Suppressor macrophage (primary cell): ENCODE measurements at regions not wholly inside any gene's neighbourhood (a gene's known extent, or its start where the extent isn't known, plus 50 kb on each side); places are given as distances from the start of the nearest gene placed in this dataset.
"Not testable (repeated sequence)": the region's sequence is repeated elsewhere in the genome, so short reads cannot be mapped to it uniquely, and the experiment has no call there.

Experiments used
- DNase-seq, 4 experiments: peaks; one replicate each; pipeline ENCODE4 v3.0.0-alpha.2; 2020 to 2022

DNA sequence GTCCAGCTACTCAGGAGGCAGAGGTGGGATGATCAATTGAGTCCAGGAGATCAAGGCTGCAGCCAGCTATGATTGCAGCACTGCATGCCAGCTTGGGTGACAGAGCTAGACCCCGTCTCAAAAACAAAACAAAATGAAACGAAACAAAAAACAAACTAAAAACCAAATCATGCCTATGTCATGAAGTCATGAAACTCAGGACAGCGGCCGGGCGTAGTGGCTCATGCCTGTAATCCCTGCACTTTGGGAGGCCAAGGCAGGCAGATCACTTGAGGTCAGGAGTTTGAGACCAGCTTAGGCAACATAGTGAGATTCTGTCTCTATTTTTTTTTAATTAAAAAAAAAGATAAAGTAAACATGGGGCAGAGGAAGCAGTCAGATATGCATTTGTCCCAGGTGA lies 472.6 kb downstream of the GOLGA6L6 start:
- not testable (repeated sequence) for DNase-seq

GRCh38 chr15:20066173-20066572 lies 475.4 kb downstream of the GOLGA6L6 start:
- peak in 1 of 4 experiments; percentile 1 for DNase-seq

- not testable (repeated sequence) for DNase-seq
Observed at GRCh38 chr15:20065508-20065907, 476.1 kb downstream of the GOLGA6L6 start.

DNA sequence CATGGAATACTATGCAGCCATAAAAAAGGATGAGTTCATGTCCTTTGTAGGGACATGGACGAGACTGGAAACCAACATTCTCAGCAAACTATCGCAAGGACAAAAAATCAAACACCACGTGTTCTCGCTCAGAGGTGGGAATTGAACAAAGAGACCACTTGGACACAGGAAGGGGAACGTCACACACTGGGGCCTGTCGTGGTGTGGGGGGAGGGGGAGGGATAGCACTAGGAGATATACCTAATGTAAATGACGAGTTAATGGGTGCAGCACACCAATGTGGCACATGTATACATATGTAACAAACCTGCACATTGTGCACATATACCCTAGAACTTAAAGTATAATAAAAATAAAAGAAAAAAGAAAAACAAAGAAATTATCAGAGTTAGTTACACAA lies 478.4 kb downstream of the GOLGA6L6 start:
- DNase-seq: not testable (repeated sequence)

GRCh38 chr15:20060838-20061237 lies 480.8 kb downstream of the GOLGA6L6 start:
- not testable (repeated sequence) for DNase-seq

DNA sequence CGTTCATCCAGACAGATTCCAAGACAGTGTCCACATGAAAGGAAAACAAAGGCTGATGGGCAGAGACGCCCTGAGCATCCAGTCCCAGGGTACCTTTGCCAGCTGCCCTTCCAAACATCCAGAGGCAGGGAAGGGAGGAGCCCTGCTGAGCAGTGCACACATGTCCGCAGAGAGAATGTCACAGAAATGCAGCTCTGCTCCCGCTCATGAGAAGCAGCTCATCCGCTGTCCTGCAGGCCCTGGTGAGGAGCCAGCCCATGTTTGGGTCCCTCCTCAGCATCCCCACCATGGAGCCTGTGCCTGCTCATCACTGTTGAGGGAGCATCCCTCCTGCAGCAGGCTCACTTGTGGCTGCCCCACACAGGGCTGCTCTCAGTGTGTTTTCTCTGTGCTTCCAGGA lies 484.7 kb downstream of the GOLGA6L6 start:
- peak in 1 of 4 experiments; percentile 1 for DNase-seq

DNA sequence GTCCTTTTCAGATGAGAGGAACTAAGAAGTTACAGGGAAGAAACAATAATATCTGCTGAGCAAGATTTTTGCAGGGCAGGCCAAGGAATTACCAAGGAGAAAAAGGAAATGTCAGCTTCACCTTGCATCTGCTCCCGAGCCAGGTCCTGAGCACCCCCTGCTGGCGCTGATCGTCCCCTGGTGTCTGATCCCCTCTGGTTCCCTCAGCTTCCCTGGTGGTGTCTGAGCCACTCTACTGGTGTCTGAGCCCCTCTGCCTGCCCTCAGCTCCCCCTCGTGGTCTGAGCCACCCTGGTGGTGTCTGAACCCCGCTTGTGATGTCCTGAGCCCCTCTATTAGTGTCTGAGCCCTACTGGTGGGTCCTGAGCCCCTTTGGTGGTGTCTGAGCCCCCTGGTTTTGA lies 485.7 kb downstream of the GOLGA6L6 start:
- peak in 1 of 4 experiments; percentile 2 for DNase-seq

GRCh38 chr15:20048189-20048588 lies 493.4 kb downstream of the GOLGA6L6 start:
- DNase-seq: not testable (repeated sequence)

- DNase-seq: not testable (repeated sequence)
Observed at GRCh38 chr15:20045165-20045564, 496.4 kb downstream of the GOLGA6L6 start.

- not testable (repeated sequence) for DNase-seq
Observed at GRCh38 chr15:20040691-20041090, 500.9 kb downstream of the GOLGA6L6 start.

DNA sequence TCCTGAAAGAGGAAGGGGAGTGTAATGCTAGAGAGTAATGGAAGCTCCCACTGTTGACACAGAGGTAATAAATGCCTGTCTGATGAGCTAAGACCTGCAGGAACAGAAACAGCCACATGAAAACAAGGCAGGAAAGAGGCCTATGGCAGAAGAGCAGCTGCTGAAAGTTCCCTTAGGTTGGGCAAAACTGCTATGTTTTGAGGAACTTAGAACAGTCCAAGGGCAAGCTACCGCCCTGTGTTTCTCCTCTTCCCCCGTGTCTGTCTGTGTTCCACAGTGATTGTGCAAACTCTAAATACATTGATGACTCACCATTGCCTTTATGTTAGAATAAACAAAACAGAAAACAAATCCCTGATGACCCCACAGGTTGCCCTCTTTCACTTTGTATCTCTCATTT lies 516.6 kb downstream of the GOLGA6L6 start:
- not testable (repeated sequence) for DNase-seq

- not testable (repeated sequence) for DNase-seq
Observed at GRCh38 chr15:20022349-20022748, 519.3 kb downstream of the GOLGA6L6 start.

- DNase-seq: not testable (repeated sequence)
Observed at GRCh38 chr15:20021351-20021750, 520.2 kb downstream of the GOLGA6L6 start.

GRCh38 chr15:20020588-20020987 lies 521.0 kb downstream of the GOLGA6L6 start:
- DNase-seq: not testable (repeated sequence)

DNA sequence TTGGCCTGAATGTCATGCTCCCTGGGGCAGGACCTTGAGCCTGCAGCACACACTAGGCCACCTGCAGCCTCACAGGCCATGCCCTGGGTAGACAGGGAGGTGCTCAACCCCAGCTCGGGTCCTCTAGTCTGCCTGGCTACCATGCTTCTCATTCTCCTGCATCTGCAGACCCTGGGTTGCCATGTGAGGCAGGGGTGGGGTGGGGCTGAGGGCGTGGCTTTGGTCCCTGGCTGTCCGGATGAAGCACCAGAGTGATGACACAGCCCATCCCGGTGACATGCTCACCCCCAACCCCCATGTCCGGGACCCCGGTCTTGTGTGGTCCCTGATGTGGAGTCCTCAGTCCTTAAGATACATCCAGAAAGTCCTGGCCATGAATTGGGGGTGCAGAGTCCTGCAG lies 521.8 kb downstream of the GOLGA6L6 start:
- not testable (repeated sequence) for DNase-seq

GRCh38 chr15:20017581-20017980 lies 524.0 kb downstream of the GOLGA6L6 start:
- not testable (repeated sequence) for DNase-seq

- DNase-seq: not testable (repeated sequence)
Observed at GRCh38 chr15:20016941-20017340, 524.7 kb downstream of the GOLGA6L6 start.

- not testable (repeated sequence) for DNase-seq
Observed at GRCh38 chr15:20012837-20013236, 528.8 kb downstream of the GOLGA6L6 start.

DNA sequence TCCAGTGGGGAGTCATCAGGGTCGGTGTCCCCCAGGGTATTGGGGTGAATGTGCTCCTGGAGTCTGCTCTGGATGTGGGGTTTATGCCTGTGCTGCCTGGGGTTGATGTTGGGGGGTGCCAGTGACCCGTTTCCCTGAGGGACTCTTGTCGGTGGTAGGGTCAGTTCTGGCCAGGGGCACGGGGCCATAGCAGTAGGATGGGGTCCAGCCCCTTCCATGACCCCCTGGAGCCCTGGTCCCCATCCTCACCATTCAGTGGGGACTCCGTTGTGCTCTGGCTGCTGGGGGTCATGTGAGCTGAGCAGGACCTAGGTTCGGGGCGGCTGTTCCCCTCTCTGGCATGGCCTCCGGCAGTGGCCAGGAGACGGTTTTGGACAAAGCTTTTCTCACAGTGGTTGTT lies 530.8 kb downstream of the GOLGA6L6 start:
- not testable (repeated sequence) for DNase-seq

DNA sequence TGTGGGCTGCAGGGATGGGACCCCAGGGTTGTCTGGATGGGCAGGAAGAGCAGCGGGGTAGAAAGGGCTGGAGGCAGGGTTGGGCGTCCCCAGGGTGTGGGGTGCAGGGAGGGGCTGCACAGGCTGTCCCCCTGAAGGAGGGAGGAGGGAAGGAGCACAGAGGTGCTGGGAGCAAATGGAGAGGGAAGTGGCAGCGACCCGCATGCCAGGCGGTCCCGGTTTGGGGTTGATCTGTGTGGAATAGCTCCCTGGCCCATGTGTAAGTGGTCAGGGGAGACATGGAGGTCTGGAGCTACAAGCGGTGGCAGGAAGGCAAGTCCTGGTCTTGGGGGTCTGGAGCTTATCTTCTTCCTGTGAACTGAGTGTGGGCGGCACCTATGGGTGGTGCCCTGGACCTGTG lies 532.0 kb downstream of the GOLGA6L6 start:
- DNase-seq: not testable (repeated sequence)

- DNase-seq: not testable (repeated sequence)
Observed at GRCh38 chr15:20007338-20007737, 534.3 kb downstream of the GOLGA6L6 start.

DNA sequence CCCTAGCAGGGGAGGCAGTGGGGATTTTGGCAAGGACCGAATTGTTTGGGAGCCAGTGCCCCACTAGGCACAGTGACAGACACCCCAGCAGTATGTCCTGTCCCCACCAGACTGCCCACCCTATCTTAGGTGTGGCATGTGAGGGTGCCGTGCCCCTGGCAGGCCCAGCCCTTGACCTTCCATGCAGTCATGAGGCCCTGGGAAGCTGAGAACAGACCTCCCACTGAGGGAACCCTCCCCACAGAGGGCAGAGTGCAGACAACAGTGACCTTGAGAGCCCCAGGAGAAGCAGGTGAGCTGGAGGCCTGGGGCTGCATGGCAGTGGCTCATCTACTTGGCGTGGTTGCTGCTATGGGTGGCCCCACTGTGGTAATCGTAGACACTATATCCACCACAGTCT lies 538.1 kb downstream of the GOLGA6L6 start:
- DNase-seq: not testable (repeated sequence)

DNA sequence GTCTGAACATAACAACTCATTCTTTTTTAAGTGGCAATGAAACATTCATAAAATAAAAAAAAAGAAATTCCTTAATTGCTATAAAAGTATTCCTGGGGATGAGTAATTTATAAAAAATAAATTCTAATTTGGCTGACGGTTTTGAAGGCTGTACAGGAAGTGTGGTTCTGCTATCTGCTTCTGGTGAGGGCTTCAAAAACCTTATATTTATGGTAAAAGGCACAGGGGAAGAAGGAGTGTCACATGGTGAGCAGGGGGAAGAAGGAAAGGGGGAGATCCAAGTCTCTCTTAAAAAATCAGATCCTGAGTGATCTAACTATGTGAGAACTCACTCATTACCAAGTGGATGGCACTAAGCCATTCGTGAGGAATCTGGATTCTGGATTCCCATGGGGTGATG lies 539.0 kb downstream of the GOLGA6L6 start:
- DNase-seq: not testable (repeated sequence)

GRCh38 chr15:19996574-19997194 lies 544.9 kb downstream of the GOLGA6L6 start:
- DNase-seq: not testable (repeated sequence)

- not testable (repeated sequence) for DNase-seq
Observed at GRCh38 chr15:19995296-19995695, 546.3 kb downstream of the GOLGA6L6 start.
